ENCODE measurements at regions not wholly inside any gene's neighbourhood (a gene's known extent, or its start where the extent isn't known, plus 50 kb on each side); places are given as distances from the start of the nearest gene placed in this dataset.

- Histone ChIP-seq H3K27ac (no peak overlapping the region), H3K36me3 (no peaks in the 10 kb centered on the region), H3K9me3 (ENCODE audit: low read depth) (no peaks in the 10 kb centered on the region), H3K4me1 (ENCODE audit: low read depth) (no peaks in the 10 kb centered on the region), H3K4me3 (no peak overlapping the region), H3K27me3 (no peaks in the 10 kb centered on the region)
- TF ChIP-seq CTCF (IDR thresholded peaks at IDR 0.05; ENCODE audit: low read depth, low read length) = no peak
- no peak for DNase-seq (ENCODE audit: low read depth in 1 of 2, low spot score in 1 of 2)
These were observed 61.2 kb upstream of the CTNNB1 start for GRCh38 chr3:41138146-41138545.

- Histone ChIP-seq H3K4me3 (no peak overlapping the region), H3K36me3 (no peaks in the 10 kb centered on the region), H3K27ac (no peak overlapping the region), H3K9me3 (ENCODE audit: low read depth) (no peaks in the 10 kb centered on the region), H3K4me1 (ENCODE audit: low read depth) (no peaks in the 10 kb centered on the region), H3K27me3 (no peaks in the 10 kb centered on the region)
- no peak for TF ChIP-seq CTCF (IDR thresholded peaks at IDR 0.05; ENCODE audit: low read depth, low read length)
- DNase-seq (ENCODE audit: low read depth in 1 of 2, low spot score in 1 of 2) = no peak
These were observed 60.7 kb upstream of the CTNNB1 start for GRCh38 chr3:41138601-41139000.

GRCh38 chr3:41140242-41140641 is 59.1 kb upstream of the CTNNB1 start:
- no peak for TF ChIP-seq CTCF (IDR thresholded peaks at IDR 0.05; ENCODE audit: low read depth, low read length)

GRCh38 chr3:41141433-41142167 is 57.7 kb upstream of the CTNNB1 start:
- no peak for TF ChIP-seq CTCF (IDR thresholded peaks at IDR 0.05; ENCODE audit: low read depth, low read length)
- Histone ChIP-seq H3K9me3 (ENCODE audit: low read depth) (no peaks in the 10 kb centered on the region), H3K4me3 (no peak overlapping the region), H3K27me3 (no peaks in the 10 kb centered on the region), H3K4me1 (ENCODE audit: low read depth) (no peaks in the 10 kb centered on the region), H3K27ac (no peak overlapping the region), H3K36me3 (no peaks in the 10 kb centered on the region)
- no peak for DNase-seq (ENCODE audit: low read depth in 1 of 2, low spot score in 1 of 2)

More at GRCh38 chr3:41140242-41140641, 59.1 kb upstream of the CTNNB1 start:
- no peak overlapping the region for H3K4me3 ChIP-seq
- no peaks in the 10 kb centered on the region for H3K36me3 ChIP-seq
- no peak for DNase-seq (ENCODE audit: low read depth in 1 of 2, low spot score in 1 of 2)
- no peaks in the 10 kb centered on the region for H3K27me3 ChIP-seq
- H3K9me3 ChIP-seq (ENCODE audit: low read depth) = no peaks in the 10 kb centered on the region
- no peak overlapping the region for H3K27ac ChIP-seq
- H3K4me1 ChIP-seq (ENCODE audit: low read depth) = no peaks in the 10 kb centered on the region

GRCh38 chr3:41143421-41144031 is 55.8 kb upstream of the CTNNB1 start:
- H3K4me1 ChIP-seq (ENCODE audit: low read depth) = no peaks in the 10 kb centered on the region
- H3K4me3 ChIP-seq = no peak overlapping the region
- no peaks in the 10 kb centered on the region for H3K9me3 ChIP-seq (ENCODE audit: low read depth)
- no peak for DNase-seq (ENCODE audit: low read depth in 1 of 2, low spot score in 1 of 2)
- no peaks in the 10 kb centered on the region for H3K27me3 ChIP-seq
- H3K27ac ChIP-seq = no peak overlapping the region
- TF ChIP-seq CTCF (IDR thresholded peaks at IDR 0.05; ENCODE audit: low read depth, low read length) = no peak
- H3K36me3 ChIP-seq = no peaks in the 10 kb centered on the region
